ENCODE measurements at regions not wholly inside any gene's neighbourhood (a gene's known extent, or its start where the extent isn't known, plus 50 kb on each side); places are given as distances from the start of the nearest gene placed in this dataset.

DNA sequence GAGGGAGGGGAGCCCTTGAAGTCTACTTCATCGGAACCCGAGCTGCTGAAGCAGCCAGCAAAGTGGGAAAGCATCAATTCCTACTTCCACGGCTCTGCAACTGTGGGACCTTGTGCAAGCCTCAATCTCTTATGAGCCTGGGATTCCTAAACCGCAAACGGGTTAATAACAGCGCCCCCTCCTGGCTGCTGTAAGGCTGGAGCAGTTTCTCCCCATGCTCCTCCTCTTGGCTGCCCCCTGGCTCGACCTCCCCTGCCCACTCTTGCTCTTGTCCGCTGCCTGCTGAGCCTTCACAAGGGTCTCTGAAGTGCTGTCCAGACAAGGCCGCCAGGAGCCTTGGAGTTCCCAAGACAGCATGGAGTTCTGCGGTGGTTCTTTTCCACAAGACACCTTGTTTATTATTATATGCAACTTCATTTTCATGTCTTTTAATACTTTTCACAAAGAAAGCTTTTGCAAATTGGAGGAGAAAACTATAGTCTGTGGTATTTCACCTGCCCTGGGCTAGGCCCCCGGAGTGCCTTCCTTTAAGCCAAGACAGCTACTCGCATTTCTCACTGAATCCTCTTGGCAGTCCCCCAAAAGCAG, 157.2 kb downstream of the DDX1 start:
- Histone ChIP-seq H3K4me3 (replicated peaks; ENCODE audit: low read depth, low read length) (no peak overlapping the region), H3K36me3 (ENCODE audit: control insufficient read depth, insufficient read depth, low read length) (no peaks in the 10 kb centered on the region), H3K27me3 (replicated peaks; ENCODE audit: control insufficient read depth, insufficient read depth, low read length) (no peaks in the 10 kb centered on the region; the same call in 1 of the 2 replicates)
- TF ChIP-seq, protein P1, sequence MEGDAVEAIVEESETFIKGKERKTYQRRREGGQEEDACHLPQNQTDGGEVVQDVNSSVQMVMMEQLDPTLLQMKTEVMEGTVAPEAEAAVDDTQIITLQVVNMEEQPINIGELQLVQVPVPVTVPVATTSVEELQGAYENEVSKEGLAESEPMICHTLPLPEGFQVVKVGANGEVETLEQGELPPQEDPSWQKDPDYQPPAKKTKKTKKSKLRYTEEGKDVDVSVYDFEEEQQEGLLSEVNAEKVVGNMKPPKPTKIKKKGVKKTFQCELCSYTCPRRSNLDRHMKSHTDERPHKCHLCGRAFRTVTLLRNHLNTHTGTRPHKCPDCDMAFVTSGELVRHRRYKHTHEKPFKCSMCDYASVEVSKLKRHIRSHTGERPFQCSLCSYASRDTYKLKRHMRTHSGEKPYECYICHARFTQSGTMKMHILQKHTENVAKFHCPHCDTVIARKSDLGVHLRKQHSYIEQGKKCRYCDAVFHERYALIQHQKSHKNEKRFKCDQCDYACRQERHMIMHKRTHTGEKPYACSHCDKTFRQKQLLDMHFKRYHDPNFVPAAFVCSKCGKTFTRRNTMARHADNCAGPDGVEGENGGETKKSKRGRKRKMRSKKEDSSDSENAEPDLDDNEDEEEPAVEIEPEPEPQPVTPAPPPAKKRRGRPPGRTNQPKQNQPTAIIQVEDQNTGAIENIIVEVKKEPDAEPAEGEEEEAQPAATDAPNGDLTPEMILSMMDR (IDR thresholded peaks at IDR 0.05; ENCODE audit: insufficient read depth, low read length, poor library complexity, severe bottlenecking): peak; percentile 62
- no peak for DNase-seq (ENCODE audit: extremely low read depth, insufficient read length)

DNA sequence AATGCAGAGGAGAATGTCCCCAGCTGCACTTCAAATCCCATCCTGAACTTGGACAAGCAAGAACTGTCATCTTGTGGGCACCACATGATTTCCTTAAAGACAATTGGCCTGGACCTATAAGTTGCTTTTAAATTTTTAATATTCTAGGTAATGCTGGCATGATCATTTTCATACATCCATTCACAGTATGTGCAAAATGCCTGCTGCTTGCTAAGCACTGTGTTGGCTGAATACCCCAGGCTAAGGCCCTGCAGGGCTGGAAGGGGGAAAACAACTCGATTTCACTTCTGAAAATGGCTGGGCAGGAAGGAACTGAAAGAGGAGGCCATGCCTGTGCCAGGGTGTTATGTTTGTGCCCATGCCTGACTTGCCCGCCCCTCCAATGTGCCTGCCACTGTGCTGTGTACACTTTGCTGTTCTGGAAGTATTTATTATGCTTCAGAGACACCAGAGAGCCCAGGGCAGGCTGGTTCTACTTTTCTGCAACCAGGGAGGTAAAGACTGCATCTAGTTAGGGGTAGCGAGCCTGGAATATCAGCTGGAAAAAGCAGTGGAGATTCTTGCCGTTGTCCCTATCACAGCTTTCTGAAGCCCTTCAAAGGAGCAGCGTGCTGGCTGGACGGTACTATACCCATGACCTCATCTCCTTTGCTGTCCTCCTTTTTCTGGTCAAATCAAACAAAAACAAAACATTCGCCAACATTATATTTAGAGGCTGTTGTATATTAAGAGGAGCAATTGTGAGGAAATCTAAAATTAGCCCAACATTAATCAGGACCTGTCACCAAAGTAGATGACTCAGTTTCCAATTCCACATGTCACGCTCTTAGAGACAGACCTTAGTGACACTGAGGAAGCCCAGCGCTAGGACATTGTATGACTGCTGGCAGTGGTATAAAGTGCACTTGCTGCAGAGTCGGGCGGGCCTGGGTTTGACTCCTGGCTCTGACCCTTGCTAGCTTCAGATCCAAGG, 158.1 kb downstream of the DDX1 start:
- no peak overlapping the region for H3K4me3 ChIP-seq (replicated peaks; ENCODE audit: low read depth, low read length)
- TF ChIP-seq, protein P1 (IDR thresholded peaks at IDR 0.05; ENCODE audit: insufficient read depth, low read length, poor library complexity, severe bottlenecking): no peak
- no peaks in the 10 kb centered on the region; the same call in 1 of the 2 replicates for H3K27me3 ChIP-seq (replicated peaks; ENCODE audit: control insufficient read depth, insufficient read depth, low read length)
- no peaks in the 10 kb centered on the region for H3K36me3 ChIP-seq (ENCODE audit: control insufficient read depth, insufficient read depth, low read length)
- no peak for DNase-seq (ENCODE audit: extremely low read depth, insufficient read length)

DNA sequence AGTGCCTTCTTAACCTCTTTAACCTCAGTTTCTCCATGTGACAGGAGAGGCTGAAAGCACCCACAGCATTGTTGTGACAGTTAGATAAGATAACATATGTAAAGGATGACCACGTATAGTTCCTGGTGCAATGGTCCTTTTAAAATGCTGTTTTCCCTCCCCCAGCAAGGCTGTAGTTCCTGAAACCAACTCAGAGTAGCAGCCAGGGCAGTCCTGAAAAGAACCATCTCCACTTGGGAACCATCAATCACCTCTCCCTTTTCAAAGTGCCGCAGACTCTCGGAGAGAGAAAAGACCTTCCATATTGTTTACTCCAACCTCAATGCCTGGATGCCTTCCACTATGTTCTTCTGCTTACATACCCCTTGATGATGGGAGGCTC, 158.8 kb downstream of the DDX1 start:
- no peaks in the 10 kb centered on the region; the same call in 1 of the 2 replicates for H3K27me3 ChIP-seq (replicated peaks; ENCODE audit: control insufficient read depth, insufficient read depth, low read length)
- no peak overlapping the region for H3K4me3 ChIP-seq (replicated peaks; ENCODE audit: low read depth, low read length)
- DNase-seq (ENCODE audit: extremely low read depth, insufficient read length): no peak
- H3K36me3 ChIP-seq (ENCODE audit: control insufficient read depth, insufficient read depth, low read length): no peaks in the 10 kb centered on the region
- TF ChIP-seq, protein P1 (IDR thresholded peaks at IDR 0.05; ENCODE audit: insufficient read depth, low read length, poor library complexity, severe bottlenecking): no peak

DNA sequence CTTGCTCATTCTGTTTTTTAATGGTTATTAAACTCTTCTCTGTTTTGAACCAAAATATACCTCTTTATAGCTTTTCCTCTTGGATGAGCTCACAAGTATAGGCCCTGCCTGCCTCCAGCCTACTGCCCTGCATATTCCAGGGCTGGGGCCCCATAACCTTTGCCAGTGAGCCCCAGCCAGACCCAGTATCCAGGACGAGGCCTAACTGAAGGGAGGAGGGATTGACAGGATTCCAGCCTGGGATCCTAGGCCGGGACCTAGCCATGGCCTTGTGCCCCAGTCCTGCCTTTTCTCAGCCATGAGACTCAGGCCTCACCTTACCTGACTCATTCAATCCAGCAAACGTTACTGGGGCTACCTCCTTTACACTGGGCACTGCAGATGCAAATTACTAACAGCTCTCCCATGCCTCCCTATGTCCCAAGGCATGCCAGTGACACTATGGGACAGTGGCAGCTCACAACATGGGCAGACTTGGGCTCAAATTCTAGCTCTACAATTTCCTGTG, 159.2 kb downstream of the DDX1 start:
- DNase-seq (ENCODE audit: extremely low read depth, insufficient read length): no peak
- TF ChIP-seq, protein P1 (IDR thresholded peaks at IDR 0.05; ENCODE audit: insufficient read depth, low read length, poor library complexity, severe bottlenecking): no peak
- Histone ChIP-seq H3K36me3 (ENCODE audit: control insufficient read depth, insufficient read depth, low read length) (no peaks in the 10 kb centered on the region), H3K27me3 (replicated peaks; ENCODE audit: control insufficient read depth, insufficient read depth, low read length) (no peaks in the 10 kb centered on the region; the same call in 1 of the 2 replicates), H3K4me3 (replicated peaks; ENCODE audit: low read depth, low read length) (no peak overlapping the region)

DNA sequence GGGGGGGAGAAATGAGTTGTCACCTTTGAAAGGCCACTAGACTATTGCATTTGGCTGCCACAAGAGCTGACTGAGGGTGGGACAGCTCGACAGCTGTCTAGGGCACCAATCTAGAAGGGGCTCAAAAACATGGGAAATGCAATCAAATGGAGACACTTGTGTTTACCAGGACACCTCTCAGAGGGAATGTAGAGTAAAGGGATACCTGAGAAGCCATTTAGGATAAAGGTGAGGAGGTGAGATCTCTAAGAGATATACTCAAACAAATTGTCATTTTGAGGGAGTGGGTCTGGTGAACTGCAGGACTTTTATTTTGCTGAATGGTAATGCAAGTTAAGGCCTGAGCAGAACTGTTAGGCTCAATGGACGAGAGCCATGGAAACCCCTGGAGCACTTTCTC, 159.8 kb downstream of the DDX1 start:
- TF ChIP-seq, protein P1 (IDR thresholded peaks at IDR 0.05; ENCODE audit: insufficient read depth, low read length, poor library complexity, severe bottlenecking): no peak
- DNase-seq (ENCODE audit: extremely low read depth, insufficient read length): no peak
- no peaks in the 10 kb centered on the region; the same call in 1 of the 2 replicates for H3K27me3 ChIP-seq (replicated peaks; ENCODE audit: control insufficient read depth, insufficient read depth, low read length)

More for the DNA sequence above, 159.8 kb downstream of the DDX1 start:
- Histone ChIP-seq H3K36me3 (ENCODE audit: control insufficient read depth, insufficient read depth, low read length) (no peaks in the 10 kb centered on the region), H3K4me3 (replicated peaks; ENCODE audit: low read depth, low read length) (no peak overlapping the region)

Data from GM06990 (cell line).